A549 (cell line): ENCODE measurements at regions not wholly inside any gene's neighbourhood (a gene's known extent, or its start where the extent isn't known, plus 50 kb on each side); places are given as distances from the start of the nearest gene placed in this dataset.

ENCODE experiments used
- ATAC-seq, 2 experiments: fragments of 200-7000 bp in 1 of 2; fragments of >200 bp in 1 of 2; cut with Nextera tagmentation in 1 of 2; cut with Tn5 transposase in 1 of 2; 3 replicates each; pipeline versions ENCODE4 v1.8.0 to v1.9.1; 2018 to 2020; ENCODE audit warnings: mild to moderate bottlenecking in 1 of 2, moderate library complexity in 1 of 2
- CTCF ChIA-PET: fragments of 300-600 bp; sonication (Branson Sonifier 250); formaldehyde crosslinking; extraction: SDS; loops from one replicate; lab custom pipeline; 2021; ENCODE audit warnings: antibody characterized with exemption, inconsistent platforms; lab: Yijun Ruan, JAX
- POLR2A ChIA-PET: fragments of 350-600 bp; formaldehyde crosslinking; extraction: SDS; loops from one replicate; lab custom pipeline; 2021; ENCODE audit warnings: antibody characterized with exemption, inconsistent platforms; lab: Yijun Ruan, JAX
- DNase-seq, 2 experiments: peaks; one replicate each; pipeline versions ENCODE4 v3.0.0 to v3.0.0-alpha.2; 2011 to 2016; ENCODE audit warnings: low read depth in 1 of 2, low spot score in 1 of 2
- FAIRE-seq: peaks from 2 replicates; lab custom pipeline; 2011; peaks lifted over from hg19 to GRCh38; lab: Jason Lieb, UNC
- H3K27ac ChIP-seq, 2 experiments: fragments of >200 bp; sonication (Bioruptor Twin); formaldehyde crosslinking; 3 replicates each; pipeline ENCODE4 v1.5.1; 2016 to 2017
- H3K4me1 ChIP-seq: fragments of >200 bp; sonication (Bioruptor Twin); formaldehyde crosslinking; 3 replicates; pipeline ENCODE4 v1.6.1; 2016
- H3K4me2 ChIP-seq: fragments of >200 bp; sonication (Bioruptor Twin); formaldehyde crosslinking; 3 replicates; pipeline ENCODE4 v1.6.1; 2016
- H3K4me3 ChIP-seq: fragments of >200 bp; sonication (Bioruptor Twin); formaldehyde crosslinking; 3 replicates; pipeline ENCODE4 v1.5.1; 2016
- H3K9me3 ChIP-seq: fragments of >200 bp; sonication (Bioruptor Twin); formaldehyde crosslinking; 3 replicates; pipeline ENCODE4 v1.6.1; 2016
- CBX2 ChIP-seq: fragments of 200-600 bp; sonication (generic); IDR thresholded peaks from 2 replicates; pipeline ENCODE4 v1.6.1; 2016; ENCODE audit warnings: low read depth, mild to moderate bottlenecking, borderline replicate concordance
- CBX8 ChIP-seq: fragments of 200-600 bp; sonication (generic); IDR thresholded peaks from 2 replicates; pipeline ENCODE4 v1.6.1; 2016
- CHD4 ChIP-seq: fragments of 200-600 bp; sonication (generic); IDR thresholded peaks from 2 replicates; pipeline ENCODE4 v1.6.1; 2016; ENCODE audit warnings: antibody characterized with exemption, mild to moderate bottlenecking, borderline replicate concordance
- EHMT2 ChIP-seq: fragments of 200-600 bp; sonication (generic); IDR thresholded peaks from 2 replicates; pipeline ENCODE4 v1.6.1; 2016; ENCODE audit warnings: antibody characterized with exemption, low read depth, mild to moderate bottlenecking, moderate library complexity
- ELK1 ChIP-seq: fragments of 150-350 bp; IDR thresholded peaks from 2 replicates; pipeline ENCODE4 v1.6.1; 2014; ENCODE audit warnings: low read depth, mild to moderate bottlenecking, low read length
- EP300 ChIP-seq, 2 experiments: fragments of >200 bp; sonication (Bioruptor Twin); formaldehyde crosslinking; IDR thresholded peaks; 2 replicates in 1 of 2; 3 replicates in 1 of 2; pipeline ENCODE4 v1.6.1; 2016 to 2017
- ESRRA ChIP-seq: fragments of 150-350 bp; IDR thresholded peaks from 2 replicates; pipeline ENCODE4 v1.6.1; 2014; ENCODE audit warnings: mild to moderate bottlenecking, low read length, borderline replicate concordance
- FOXS1 ChIP-seq: fragments of 250-450 bp; sonication (Bioruptor Pico); IDR thresholded peaks from 2 replicates; pipeline ENCODE4 v1.5.0; 2020; ENCODE audit warnings: mild to moderate bottlenecking, moderate library complexity
- HEYL ChIP-seq: fragments of 250-450 bp; sonication (Bioruptor Pico); IDR thresholded peaks from 2 replicates; pipeline ENCODE4 v1.8.0; 2021; ENCODE audit warnings: mild to moderate bottlenecking, moderate library complexity
- JUNB ChIP-seq: fragments of >200 bp; sonication (Bioruptor Twin); formaldehyde crosslinking; IDR thresholded peaks from 2 replicates; pipeline ENCODE4 v1.6.1; 2016
- MAZ ChIP-seq: fragments of 150-350 bp; IDR thresholded peaks from 2 replicates; pipeline ENCODE4 v1.6.1; 2014; ENCODE audit warnings: antibody characterized with exemption, low read depth, low read length, borderline replicate concordance
- POLR2A ChIP-seq: IDR thresholded peaks from 2 replicates; pipeline ENCODE4 v1.6.1; 2012; ENCODE audit warnings: mild to moderate bottlenecking, low read length
- RAD21 ChIP-seq, 2 experiments: fragments of >200 bp in 1 of 2; sonication (Bioruptor Twin) in 1 of 2; formaldehyde crosslinking in 1 of 2; IDR thresholded peaks in 1 of 2; conservative IDR thresholded peaks in 1 of 2; 2 replicates in 1 of 2; 3 replicates in 1 of 2; pipeline ENCODE4 v1.6.1; 2012 to 2018; ENCODE audit warnings: inconsistent platforms in 1 of 2
- TFCP2L1 ChIP-seq: fragments of 250-450 bp; sonication (Bioruptor Pico); IDR thresholded peaks from 2 replicates; pipeline ENCODE4 v1.5.0; 2021; ENCODE audit warnings: mild to moderate bottlenecking
- ZC3H11A ChIP-seq: fragments of 450-650 bp; IDR thresholded peaks from 2 replicates; pipeline ENCODE4 v1.6.1; 2014; ENCODE audit warnings: antibody characterized with exemption, mild to moderate bottlenecking
- ZNF302 ChIP-seq: fragments of 250-450 bp; sonication (Bioruptor Pico); IDR thresholded peaks from 2 replicates; pipeline ENCODE4 v1.9.0; 2021; ENCODE audit warnings: inconsistent platforms, mild to moderate bottlenecking, moderate library complexity
- WGBS: methylation state at CpG from one replicate; pipeline ENCODE4 v1.1.6; 2017; ENCODE audit errors: missing lambda C conversion rate; 5-methylcytosine and 5-hydroxymethylcytosine counted together
- TF ChIP-seq, protein P1 (sequence below): fragments of 250-450 bp; sonication (Bioruptor Pico); IDR thresholded peaks from 2 replicates; pipeline ENCODE4 v1.5.0; 2021; ENCODE audit warnings: mild to moderate bottlenecking, moderate library complexity, borderline replicate concordance
- TF ChIP-seq, protein P2 (sequence below): fragments of >200 bp; sonication (Bioruptor Twin); formaldehyde crosslinking; IDR thresholded peaks from 2 replicates; pipeline ENCODE4 v1.6.1; 2016
- TF ChIP-seq, protein P3 (sequence below): IDR thresholded peaks from 2 replicates; pipeline ENCODE4 v1.6.1; 2012

GRCh38 chr4:180757927-180758326 is 1485.3 kb upstream of the TENM3 start:
- no CpG with 5 or more reads among the region's 2 CpGs for WGBS
- Histone ChIP-seq H3K4me1 (no peaks in the 10 kb centered on the region), H3K27ac (no peak overlapping the region), H3K4me3 (no peak overlapping the region), H3K9me3 (no peaks in the 10 kb centered on the region), H3K4me2 (no peak overlapping the region)
- ChIA-PET CTCF (no interaction called here), POLR2A (no interaction called here)
- ATAC-seq (no peak), DNase-seq (no peak), FAIRE-seq (no peak)
- no peak for TF ChIP-seq RAD21 (conservative IDR thresholded peaks at IDR 0.05 in 1 of 2, IDR thresholded peaks at IDR 0.05 in 1 of 2)
- TF ChIP-seq ESRRA, result no peak
- TF ChIP-seq CBX8, result no peak
- TF ChIP-seq, protein P1, sequence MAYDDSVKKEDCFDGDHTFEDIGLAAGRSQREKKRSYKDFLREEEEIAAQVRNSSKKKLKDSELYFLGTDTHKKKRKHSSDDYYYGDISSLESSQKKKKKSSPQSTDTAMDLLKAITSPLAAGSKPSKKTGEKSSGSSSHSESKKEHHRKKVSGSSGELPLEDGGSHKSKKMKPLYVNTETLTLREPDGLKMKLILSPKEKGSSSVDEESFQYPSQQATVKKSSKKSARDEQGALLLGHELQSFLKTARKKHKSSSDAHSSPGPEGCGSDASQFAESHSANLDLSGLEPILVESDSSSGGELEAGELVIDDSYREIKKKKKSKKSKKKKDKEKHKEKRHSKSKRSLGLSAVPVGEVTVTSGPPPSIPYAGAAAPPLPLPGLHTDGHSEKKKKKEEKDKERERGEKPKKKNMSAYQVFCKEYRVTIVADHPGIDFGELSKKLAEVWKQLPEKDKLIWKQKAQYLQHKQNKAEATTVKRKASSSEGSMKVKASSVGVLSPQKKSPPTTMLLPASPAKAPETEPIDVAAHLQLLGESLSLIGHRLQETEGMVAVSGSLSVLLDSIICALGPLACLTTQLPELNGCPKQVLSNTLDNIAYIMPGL (CRISPR knock-in tag), result no peak
- TF ChIP-seq CHD4, result no peak
- no peak for TF ChIP-seq HEYL

DNA sequence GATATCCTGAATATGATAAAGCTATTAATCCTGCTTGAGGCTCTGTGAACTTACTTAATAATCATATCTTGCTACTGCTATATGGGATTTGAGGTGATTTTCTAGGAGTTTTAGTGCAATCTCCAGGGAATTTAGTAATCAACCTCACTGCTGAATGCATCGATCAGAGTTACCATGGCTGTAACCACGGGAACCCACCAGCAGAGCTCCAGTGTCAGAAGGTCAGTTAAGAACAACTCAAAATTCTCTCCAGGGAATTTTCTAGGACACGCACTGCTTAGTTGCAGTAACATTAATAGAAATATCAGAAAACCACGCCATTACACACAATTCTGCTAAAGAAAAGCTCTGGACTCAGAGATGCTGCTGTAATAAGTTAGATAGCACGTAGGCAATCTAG is 1477.2 kb upstream of the TENM3 start:
- FAIRE-seq, result no peak
- Histone ChIP-seq H3K4me3 (no peak overlapping the region), H3K4me1 (no peaks in the 10 kb centered on the region), H3K9me3 (no peaks in the 10 kb centered on the region), H3K4me2 (no peak overlapping the region), H3K27ac (no peak overlapping the region)
- WGBS, result 2% methylated on average over 5 of the region's 5 CpGs
- TF ChIP-seq ELK1 (no peak), JUNB (no peak), EHMT2 (no peak), ESRRA (no peak), CBX2 (no peak), EP300 (IDR thresholded peaks at IDR 0.05) (no peak), ZNF302 (CRISPR knock-in tag) (no peak), FOXS1 (CRISPR knock-in tag) (no peak), TFCP2L1 (CRISPR knock-in tag) (no peak), MAZ (no peak), CHD4 (no peak), POLR2A (no peak), ZC3H11A (no peak)
- TF ChIP-seq, protein P2, sequence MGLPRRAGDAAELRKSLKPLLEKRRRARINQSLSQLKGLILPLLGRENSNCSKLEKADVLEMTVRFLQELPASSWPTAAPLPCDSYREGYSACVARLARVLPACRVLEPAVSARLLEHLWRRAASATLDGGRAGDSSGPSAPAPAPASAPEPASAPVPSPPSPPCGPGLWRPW, result no peak
- TF ChIP-seq, protein P3, sequence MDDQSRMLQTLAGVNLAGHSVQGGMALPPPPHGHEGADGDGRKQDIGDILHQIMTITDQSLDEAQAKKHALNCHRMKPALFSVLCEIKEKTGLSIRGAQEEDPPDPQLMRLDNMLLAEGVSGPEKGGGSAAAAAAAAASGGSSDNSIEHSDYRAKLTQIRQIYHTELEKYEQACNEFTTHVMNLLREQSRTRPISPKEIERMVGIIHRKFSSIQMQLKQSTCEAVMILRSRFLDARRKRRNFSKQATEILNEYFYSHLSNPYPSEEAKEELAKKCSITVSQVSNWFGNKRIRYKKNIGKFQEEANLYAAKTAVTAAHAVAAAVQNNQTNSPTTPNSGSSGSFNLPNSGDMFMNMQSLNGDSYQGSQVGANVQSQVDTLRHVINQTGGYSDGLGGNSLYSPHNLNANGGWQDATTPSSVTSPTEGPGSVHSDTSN, result no peak
- no peak for ATAC-seq
- no peak for DNase-seq
- ChIA-PET CTCF (interaction anchor here (1.4 kb wide), 1 partner anchor 11 kb away, joined by 3 read pairs; no protein-coding TSS in a partner anchor), POLR2A (no interaction called here)
